ENCODE measurements at regions not wholly inside any gene's neighbourhood (a gene's known extent, or its start where the extent isn't known, plus 50 kb on each side); places are given as distances from the start of the nearest gene placed in this dataset.

DNA sequence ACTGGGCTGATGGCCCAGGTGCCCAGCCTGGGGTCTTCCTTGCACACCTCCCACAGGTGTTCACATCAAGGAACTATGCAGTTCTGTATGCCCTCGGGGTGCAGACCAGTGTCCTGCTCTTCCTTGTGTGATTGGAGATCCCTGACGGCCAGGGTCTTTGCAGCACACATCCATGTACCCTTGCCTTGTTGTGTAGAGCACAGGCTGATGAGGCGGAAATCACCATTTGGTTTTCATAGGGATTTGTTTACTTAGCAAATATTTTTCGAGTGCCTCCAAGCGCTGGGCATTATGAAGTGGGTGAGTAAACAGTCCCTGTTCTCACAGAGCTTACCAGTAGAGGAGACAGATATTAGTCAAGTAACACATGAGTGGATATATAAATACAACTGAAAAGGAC is 209.3 kb upstream of the UMPS start:
- TF ChIP-seq CTCF (IDR thresholded peaks at IDR 0.05; ENCODE audit: low read depth, low read length) = no peak
- no peak for DNase-seq (ENCODE audit: extremely low read depth, low read depth)

DNA sequence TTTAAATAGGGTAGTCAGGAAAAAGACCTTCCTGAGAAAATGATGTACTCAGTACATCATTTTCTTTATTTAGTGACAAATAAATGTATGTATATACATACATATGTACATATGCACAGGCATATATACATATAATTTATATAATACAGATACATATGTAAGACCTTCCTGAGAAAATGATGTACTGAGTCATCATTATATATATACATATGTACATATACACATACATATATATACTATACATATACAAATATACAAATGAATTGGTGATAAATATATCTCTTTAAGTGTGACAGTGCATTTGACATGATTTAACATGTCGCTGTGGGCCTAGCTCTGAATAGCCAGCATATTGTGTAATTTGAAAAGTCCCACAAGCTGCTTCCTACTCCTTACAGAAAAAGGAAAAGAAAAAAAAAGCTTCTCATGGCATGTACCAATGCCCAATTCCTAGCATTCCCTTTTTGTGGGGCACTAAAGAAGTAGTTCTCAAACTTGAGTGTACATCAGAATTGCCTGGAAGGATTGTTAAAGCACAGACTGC is 208.1 kb upstream of the UMPS start:
- TF ChIP-seq CTCF (IDR thresholded peaks at IDR 0.05; ENCODE audit: low read depth, low read length) = no peak
- DNase-seq (ENCODE audit: extremely low read depth, low read depth) = no peak

- TF ChIP-seq CTCF (IDR thresholded peaks at IDR 0.05; ENCODE audit: low read depth, low read length) = no peak
- DNase-seq (ENCODE audit: extremely low read depth, low read depth) = no peak
Measured at GRCh38 chr3:124526601-124527000, 203.7 kb upstream of the UMPS start.

- DNase-seq (ENCODE audit: extremely low read depth, low read depth) = no peak
- TF ChIP-seq CTCF (IDR thresholded peaks at IDR 0.05; ENCODE audit: low read depth, low read length) = no peak
Measured at GRCh38 chr3:124529826-124530571, 200.3 kb upstream of the UMPS start.

GRCh38 chr3:124530916-124531315 is 199.3 kb upstream of the UMPS start:
- no peak for DNase-seq (ENCODE audit: extremely low read depth, low read depth)
- no peak for TF ChIP-seq CTCF (IDR thresholded peaks at IDR 0.05; ENCODE audit: low read depth, low read length)

DNA sequence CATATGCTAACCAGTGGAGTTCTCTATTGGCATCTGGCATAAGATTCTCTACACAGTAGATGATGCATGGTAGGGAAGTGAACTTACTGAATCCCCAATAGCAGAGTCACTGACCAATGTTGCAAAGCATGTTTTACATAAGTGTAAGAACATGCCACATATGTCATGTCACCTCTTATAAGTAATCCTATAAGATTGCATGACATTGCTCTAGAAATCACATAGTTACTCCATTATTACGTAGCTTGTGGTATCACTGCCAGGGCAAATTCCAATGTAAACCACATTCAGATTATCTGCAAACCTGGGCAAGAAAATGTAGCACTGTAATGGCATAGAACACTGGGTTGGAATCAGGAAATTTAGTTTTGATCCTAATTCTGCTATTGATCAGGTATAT is 198.2 kb upstream of the UMPS start:
- DNase-seq (ENCODE audit: extremely low read depth, low read depth) = no peak
- TF ChIP-seq CTCF (IDR thresholded peaks at IDR 0.05; ENCODE audit: low read depth, low read length) = no peak

- DNase-seq (ENCODE audit: extremely low read depth, low read depth) = no peak
- TF ChIP-seq CTCF (IDR thresholded peaks at IDR 0.05; ENCODE audit: low read depth, low read length) = no peak
Measured at GRCh38 chr3:124535306-124535705, 194.9 kb upstream of the UMPS start.
